GM21529 (cell line): ENCODE measurements at regions not wholly inside any gene's neighbourhood (a gene's known extent, or its start where the extent isn't known, plus 50 kb on each side); places are given as distances from the start of the nearest gene placed in this dataset.

ENCODE experiments used
- ATAC-seq: cut with Tn5 transposase; IDR thresholded peaks from one replicate; pipeline ENCODE4 v1.9.1; 2021; ENCODE audit not compliant: unreplicated experiment

DNA sequence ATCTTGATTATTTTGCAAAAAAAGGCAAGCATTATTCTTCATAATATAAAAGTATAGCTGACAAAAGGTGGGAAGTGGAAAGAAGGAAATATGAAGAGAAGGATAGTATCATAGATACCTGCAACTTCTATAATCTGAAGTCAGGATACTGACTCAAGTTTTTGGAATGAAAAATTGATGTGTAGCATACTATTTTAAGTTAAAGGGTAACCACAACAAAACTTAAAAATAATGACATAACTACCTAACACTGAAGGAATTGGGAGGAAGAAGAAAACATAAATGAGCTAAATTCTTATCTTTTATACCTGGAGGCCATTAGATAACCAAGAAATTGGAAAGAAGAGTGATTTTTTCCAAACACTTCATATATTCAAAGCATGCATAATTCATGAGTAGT lies 51.8 kb upstream of the TLE1 start:
- ATAC-seq, result no peak

- no peak for ATAC-seq
Observed at GRCh38 chr9:81748091-81748490, 58.7 kb upstream of the TLE1 start.

- no peak for ATAC-seq
Observed at GRCh38 chr9:81753436-81753835, 64.1 kb upstream of the TLE1 start.

GRCh38 chr9:81754245-81754644 lies 64.9 kb upstream of the TLE1 start:
- no peak for ATAC-seq

GRCh38 chr9:81755721-81756120 lies 66.4 kb upstream of the TLE1 start:
- ATAC-seq, result no peak

DNA sequence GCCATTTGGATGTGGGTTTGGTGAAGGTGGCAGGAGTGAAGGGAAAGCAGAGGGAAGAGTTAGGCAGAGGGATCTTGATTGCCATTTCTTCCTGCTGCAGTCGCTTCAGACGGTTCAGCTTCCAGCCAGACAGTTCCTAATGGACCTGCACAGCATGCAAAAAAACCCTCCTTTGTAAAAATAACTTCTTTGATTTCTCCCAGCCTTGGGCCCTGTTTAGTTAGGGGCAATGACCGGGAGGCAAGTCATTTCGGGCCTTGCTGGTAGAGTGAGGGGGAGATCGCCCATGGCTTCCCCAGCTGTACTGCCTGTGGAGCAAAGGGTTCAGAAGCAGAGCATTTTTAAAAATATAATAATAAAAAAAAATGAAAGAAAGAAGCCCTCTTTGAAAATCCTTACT lies 67.2 kb upstream of the TLE1 start:
- ATAC-seq, result no peak

DNA sequence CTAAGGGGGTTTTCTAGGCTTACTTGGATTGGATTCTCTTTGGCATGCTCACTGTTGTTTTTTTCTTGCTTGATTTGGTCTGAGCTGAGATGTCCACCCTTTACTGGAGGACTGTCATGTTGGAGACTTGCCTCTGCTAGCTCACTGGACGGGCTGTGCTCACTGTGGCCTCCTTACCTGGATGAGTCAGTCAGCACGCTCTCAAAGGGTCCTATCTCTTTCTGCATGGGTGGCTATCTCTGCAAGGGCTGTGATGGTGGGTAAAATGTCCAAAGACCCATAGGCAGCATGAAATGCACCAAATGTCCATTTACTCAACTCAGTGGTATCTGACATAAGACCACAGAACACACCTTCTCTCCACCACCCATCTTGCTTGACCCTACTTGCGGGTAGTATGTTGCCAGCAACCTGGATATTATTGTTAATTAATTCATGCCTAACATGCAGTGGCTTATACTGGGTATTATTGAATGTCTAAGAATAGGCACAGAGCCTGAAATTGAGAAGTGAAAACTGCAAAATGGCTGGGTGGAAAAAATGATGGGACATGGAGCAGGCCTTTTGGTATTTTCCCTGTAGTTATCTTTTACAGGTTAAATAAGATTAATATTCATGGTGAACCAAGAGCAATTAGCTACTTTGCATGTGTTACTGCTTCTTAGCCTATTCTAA lies 68.9 kb upstream of the TLE1 start:
- ATAC-seq, result no peak

DNA sequence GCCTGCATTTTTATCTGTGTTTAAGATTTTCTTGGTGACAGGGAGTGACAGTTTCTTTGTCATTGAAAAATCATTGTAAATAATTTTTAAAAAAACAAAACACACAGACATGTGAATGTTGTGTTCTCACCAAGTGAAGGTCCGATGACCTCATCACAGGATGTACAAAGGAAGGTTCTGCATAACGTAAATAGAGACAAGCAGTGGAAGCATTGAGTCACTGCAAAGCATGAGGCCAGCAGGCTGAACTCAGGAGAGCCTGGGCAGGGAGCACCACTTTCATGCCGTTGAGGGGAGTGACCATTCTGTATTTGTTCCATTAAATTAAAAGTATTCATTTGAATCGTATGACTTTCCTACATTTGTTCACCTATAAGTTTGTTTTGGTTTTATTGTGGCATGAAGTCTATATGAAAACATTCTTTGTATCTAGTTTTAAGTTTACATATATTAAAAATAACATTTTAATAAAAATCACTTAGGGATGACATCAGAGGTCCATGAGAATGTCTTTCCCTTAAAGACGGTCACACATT lies 70.4 kb upstream of the TLE1 start:
- no peak for ATAC-seq

DNA sequence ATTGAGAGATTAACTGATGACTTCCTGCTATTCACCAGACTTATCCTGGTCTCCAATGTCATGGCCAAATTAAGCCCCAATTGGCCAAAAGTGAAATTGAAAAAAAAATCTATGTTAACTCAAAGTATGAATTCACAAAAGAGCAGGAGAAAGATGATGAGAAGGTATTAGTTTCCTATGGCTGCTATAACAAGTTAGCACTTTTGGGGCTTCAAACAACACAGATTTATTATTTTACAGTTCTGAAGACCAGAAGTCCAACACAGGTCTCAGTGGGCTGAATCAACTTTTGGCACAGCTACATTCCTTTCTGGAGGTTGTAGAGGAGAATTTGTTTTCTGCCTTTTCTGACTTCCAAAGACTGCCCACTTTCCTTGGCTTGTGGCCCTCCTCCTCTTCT lies 78.6 kb upstream of the TLE1 start:
- no peak for ATAC-seq

GRCh38 chr9:81771571-81771970 lies 82.2 kb upstream of the TLE1 start:
- ATAC-seq, result no peak

GRCh38 chr9:81772144-81772543 lies 82.8 kb upstream of the TLE1 start:
- no peak for ATAC-seq

GRCh38 chr9:81776390-81776789 lies 87.0 kb upstream of the TLE1 start:
- ATAC-seq, result no peak

GRCh38 chr9:81776834-81777233 lies 87.5 kb upstream of the TLE1 start:
- ATAC-seq, result no peak

DNA sequence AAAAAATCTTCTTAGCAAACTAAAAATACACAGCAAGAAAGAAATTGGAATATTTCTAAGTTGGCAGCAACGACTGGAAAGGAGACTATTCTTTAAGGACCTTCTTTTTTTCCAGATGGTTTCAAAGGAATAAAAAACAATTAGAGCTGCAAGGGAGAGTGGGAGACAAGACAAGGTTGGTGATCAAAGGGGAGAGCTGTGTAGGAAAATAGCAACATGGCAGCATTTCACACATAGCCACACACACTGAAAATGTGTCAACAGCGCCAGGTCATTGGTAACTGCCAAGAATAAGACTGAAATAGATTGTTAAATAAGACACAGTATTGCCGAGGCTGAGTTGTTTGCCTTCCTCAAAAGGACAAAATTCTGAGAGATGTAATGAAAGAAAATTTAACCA lies 88.1 kb upstream of the TLE1 start:
- ATAC-seq, result no peak

DNA sequence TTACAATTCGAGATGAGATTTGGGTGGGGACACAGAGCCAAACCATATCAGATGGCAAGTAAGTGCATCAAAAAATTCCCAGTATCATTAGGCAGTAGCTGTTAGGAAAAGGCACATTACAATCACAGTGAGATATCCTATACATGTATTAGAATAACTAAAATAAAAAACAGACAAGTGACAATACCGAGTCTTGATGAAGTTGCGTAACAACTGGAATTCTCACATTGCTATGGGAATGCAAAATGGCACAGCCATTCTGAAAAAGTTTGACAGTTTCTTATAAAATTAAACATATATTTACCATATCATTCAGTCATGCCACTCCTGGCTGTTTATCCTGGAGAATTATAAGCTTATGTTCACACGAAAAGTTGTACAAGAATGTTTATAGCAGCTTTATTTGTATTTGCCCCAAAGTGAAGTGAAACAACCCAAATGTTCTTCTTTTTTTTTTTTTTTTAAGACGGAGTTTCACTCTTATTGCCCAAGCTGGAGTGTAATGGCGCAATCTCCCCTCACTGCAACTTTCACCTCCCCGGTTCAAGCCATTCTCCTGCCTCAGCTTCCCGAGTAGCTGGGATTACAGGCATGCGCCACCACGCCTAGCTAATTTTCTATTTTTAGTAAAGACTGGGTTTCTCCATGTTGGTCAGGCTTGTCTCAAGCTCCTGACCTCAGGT lies 93.1 kb upstream of the TLE1 start:
- ATAC-seq, result no peak

GRCh38 chr9:81787747-81788632 lies 98.6 kb upstream of the TLE1 start:
- no peak for ATAC-seq

DNA sequence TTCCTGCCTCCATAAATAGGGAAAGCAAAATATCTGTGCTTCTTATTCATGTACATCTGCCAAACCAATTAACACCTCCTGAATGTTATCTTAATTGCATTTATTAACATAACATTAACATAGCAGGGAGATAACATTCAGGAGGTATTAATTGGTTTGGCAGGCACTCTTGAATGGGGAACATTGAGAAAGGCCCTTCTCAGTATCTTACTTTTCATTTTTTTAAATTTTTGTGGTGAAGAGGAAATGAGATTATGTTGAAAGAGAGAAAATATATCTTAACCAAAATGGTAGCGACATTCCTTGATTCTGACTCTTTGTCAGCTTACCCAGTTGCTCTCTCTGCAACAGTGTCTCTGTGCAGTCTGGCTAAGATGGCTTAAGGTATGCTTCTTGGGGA lies 100.4 kb upstream of the TLE1 start:
- ATAC-seq, result no peak

DNA sequence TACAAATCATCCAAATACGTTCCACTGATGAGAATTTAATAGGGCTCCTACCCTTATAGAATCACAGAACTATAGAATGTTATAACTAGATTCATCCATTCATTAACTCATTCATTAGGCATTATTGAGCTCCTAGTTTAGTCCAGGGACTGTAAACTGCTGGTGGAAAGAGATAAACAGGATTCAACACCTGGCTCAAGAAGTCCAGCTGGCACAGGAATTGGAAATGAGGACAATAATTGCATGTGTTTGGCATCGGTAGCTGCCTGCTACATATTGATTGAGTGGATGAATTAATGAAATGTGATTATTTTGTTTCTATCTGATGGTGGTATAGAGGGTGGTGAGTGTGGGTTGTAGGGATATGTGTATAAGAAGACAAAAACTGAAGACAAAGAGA lies 100.8 kb upstream of the TLE1 start:
- no peak for ATAC-seq

GRCh38 chr9:81791076-81791475 lies 101.7 kb upstream of the TLE1 start:
- no peak for ATAC-seq

GRCh38 chr9:81798606-81799005 lies 109.3 kb upstream of the TLE1 start:
- no peak for ATAC-seq

DNA sequence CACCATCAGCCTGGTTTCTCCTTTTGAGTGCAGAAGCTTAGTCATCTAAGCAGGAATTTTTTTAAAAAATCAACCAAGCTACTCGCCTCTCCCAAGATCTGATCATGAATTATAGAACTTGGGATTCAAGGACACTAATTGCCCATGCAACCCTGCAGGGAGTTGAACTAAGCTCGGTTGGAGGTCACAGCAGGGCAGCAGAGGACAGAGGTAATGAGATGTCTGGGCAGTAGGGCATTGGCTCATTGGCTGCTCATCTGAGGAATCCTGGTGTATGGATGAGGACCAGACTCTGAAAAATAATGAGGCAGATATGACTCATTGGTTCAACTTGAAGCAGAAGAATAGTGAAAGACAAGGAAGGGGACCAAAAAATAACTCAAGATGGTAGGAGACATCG lies 111.8 kb upstream of the TLE1 start:
- no peak for ATAC-seq

DNA sequence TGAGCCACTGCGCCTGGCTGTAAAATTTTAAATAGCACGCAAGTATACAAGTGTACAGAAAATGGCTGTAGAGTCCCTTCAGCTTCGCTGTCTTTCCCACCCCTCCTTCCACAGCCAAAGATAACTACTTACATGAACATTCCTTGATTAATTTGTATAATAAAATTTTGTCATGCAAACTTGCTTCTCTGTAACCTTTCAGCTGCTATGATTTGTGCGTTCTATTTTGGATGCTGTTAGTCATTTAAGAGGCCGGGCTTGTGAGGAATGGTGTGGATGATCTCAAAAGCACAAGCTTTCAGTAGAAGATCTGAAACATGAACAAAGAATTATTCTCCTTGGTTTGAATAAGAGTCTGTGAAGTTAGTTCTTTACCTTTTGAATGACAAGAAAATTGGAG lies 115.0 kb upstream of the TLE1 start:
- ATAC-seq, result no peak
